ENCODE measurements at regions not wholly inside any gene's neighbourhood (a gene's known extent, or its start where the extent isn't known, plus 50 kb on each side); places are given as distances from the start of the nearest gene placed in this dataset.
"Not testable (repeated sequence)": the region's sequence is repeated elsewhere in the genome, so short reads cannot be mapped to it uniquely, and the experiment has no call there.

DNA sequence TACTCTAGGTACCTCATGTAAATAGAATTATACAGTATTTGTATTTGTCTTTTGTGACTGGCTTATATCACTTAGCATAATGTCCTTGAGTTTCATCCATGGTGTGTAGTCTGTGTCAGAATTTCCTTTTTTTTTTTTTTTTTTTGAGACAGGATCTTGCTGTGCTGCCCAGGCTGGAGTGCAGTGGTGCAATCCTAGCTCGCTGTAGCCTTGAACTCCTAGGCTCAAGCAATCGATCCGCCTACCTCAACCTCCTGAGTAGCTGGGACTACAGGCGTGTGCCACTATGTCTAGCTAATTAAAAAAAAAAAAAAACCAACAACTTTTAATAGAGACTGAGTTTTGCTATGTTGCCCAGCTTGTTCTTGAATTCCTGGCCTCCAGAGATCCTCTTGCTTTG is 89.8 kb upstream of the PODXL start:
- DNase-seq (ENCODE audit: low spot score), result no peak
- ChIA-PET CTCF (interaction anchor here (0.6 kb wide), 1 partner anchor 40 kb away, joined by 3 read pairs; no protein-coding TSS in a partner anchor), POLR2A (ENCODE audit: low non-redundant PET) (no interaction called here)
- TF ChIP-seq, protein P1, sequence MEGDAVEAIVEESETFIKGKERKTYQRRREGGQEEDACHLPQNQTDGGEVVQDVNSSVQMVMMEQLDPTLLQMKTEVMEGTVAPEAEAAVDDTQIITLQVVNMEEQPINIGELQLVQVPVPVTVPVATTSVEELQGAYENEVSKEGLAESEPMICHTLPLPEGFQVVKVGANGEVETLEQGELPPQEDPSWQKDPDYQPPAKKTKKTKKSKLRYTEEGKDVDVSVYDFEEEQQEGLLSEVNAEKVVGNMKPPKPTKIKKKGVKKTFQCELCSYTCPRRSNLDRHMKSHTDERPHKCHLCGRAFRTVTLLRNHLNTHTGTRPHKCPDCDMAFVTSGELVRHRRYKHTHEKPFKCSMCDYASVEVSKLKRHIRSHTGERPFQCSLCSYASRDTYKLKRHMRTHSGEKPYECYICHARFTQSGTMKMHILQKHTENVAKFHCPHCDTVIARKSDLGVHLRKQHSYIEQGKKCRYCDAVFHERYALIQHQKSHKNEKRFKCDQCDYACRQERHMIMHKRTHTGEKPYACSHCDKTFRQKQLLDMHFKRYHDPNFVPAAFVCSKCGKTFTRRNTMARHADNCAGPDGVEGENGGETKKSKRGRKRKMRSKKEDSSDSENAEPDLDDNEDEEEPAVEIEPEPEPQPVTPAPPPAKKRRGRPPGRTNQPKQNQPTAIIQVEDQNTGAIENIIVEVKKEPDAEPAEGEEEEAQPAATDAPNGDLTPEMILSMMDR (conservative IDR thresholded peaks at IDR 0.05; ENCODE audit: low read depth), result no peak
- H3K27ac ChIP-seq, result no peak overlapping the region

DNA sequence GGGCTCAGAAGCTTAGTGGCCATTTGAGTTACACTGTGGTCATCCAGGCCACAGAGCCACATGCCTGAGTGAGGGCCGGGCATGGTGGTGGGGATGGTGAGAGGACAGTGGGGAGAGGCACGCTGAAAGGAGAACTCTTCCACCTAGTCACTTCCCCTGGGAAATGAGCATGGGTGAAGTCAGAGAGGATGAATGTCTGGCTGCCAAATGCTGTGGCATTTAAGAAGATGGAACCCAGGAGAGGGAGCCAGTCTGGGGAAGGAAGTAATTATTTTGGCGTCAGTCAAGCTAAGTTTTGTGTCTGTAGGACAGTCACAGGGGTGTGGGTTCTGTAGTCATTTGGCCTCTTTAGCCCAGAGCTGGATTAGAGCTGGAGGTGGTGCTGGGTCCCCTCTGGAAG is 86.0 kb upstream of the PODXL start:
- no peak overlapping the region for H3K27ac ChIP-seq
- CTCF ChIA-PET, result no interaction called here
- no peak for DNase-seq (ENCODE audit: low spot score)
- POLR2A ChIA-PET (ENCODE audit: low non-redundant PET), result no interaction called here
- TF ChIP-seq, protein P1 (conservative IDR thresholded peaks at IDR 0.05; ENCODE audit: low read depth), result no peak

DNA sequence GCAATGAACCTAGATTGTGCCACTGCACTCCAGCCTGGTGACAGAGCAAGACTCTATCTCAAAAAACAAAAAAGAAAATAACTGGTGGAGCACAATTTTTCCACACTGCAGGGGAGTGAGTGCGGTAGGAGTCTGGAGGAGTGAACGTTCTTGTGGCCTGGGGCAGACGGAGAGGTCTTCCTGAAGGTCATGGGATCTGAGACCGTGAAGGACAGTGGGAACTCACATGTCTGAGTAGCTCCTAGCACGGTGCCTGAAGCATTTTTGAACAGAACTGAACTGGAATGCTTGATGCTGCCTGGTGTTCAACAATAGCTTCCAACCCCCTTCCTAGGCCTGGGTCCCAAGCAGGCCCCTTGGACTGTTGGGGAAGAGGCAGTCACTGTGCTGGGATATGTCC is 84.3 kb upstream of the PODXL start:
- ChIA-PET POLR2A (ENCODE audit: low non-redundant PET) (no interaction called here), CTCF (interaction anchor here (0.6 kb wide), 2 partner anchors 24 to 799 kb away, joined by 3 to 5 read pairs; no protein-coding TSS in a partner anchor)
- TF ChIP-seq, protein P1 (conservative IDR thresholded peaks at IDR 0.05; ENCODE audit: low read depth), result no peak
- H3K27ac ChIP-seq, result no peak overlapping the region
- DNase-seq (ENCODE audit: low spot score), result no peak

DNA sequence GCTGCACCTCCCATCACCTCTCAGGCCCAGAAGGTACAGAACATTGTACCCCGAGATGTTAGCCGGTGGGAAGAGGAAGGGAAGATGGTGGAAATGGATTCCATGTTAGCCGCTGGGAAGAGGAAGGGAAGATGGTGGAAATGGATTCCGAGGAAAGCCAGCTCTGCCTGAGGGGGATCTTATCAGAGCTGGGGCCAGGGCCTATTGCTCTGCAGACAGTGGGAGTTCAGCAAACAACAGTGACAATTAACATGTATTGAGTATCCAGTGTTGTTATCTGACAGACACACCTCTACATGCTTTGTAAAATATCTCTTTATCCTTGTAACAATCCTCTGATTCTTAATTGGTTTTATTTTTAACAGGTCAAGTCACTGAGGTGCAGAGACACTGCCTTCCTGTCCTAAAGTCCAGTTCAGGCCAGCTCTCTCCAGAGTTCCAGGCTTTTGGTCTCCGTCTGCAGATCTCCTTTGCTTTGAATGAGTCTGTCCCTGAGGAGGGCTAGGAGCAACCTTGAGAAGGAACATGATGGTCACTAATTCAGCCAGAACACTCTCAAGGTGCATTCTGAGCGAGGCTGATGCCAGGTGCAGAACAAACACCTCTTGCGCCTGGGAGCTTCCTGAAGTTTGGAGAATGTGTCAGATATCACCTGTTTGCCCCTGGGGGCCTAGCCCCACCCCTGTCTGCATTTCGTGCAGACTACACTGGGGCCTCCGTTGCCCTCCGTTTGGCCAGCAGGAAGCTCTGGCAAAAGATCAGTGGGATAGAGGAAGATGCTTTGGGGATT is 82.4 kb upstream of the PODXL start:
- H3K27ac ChIP-seq, result no peak overlapping the region
- ChIA-PET POLR2A (ENCODE audit: low non-redundant PET) (no interaction called here), CTCF (no interaction called here)
- TF ChIP-seq, protein P1 (conservative IDR thresholded peaks at IDR 0.05; ENCODE audit: low read depth), result no peak
- no peak for DNase-seq (ENCODE audit: low spot score)

DNA sequence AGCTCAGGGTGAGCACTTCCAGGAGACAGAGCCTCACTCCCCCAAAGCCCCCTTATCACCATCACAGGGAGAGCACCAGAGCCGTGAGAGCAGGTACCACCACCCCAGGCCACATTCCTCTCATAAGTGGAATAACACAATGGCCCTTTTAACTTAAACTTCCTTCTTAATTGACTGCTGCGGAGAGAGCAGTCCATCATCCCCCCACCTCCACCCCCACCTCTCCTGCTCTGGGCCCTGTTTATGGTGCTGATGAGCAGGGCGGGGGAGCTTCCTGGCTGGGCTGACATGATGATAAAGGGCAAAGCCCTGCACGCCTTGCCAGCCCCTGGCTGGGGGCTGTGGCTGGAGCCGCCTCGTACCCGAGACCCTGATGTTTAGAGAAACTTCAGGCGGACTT is 81.4 kb upstream of the PODXL start:
- no peak overlapping the region for H3K27ac ChIP-seq
- DNase-seq (ENCODE audit: low spot score), result no peak
- ChIA-PET POLR2A (ENCODE audit: low non-redundant PET) (no interaction called here), CTCF (no interaction called here)
- TF ChIP-seq, protein P1 (conservative IDR thresholded peaks at IDR 0.05; ENCODE audit: low read depth), result no peak

DNA sequence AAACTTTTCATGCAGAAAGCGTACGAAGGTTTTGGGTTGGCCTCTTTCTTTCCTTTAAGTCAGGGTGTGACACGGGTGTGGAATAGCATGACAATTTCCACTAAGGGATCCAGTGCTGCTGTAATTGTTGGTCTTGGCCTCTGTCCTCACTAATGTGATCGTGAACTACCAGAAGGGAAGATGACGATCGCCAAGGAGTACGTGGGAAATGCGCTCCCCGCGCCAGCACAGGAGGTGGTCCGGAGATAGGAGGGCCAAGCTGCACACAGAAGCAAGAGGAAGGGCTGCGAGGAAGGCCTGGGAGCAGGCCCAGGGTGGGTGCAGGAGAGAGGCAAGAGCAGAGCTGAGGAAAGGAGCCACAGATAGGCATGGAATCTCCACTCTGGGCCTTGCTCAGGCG is 79.7 kb upstream of the PODXL start:
- CTCF ChIA-PET, result no interaction called here
- no peak for DNase-seq (ENCODE audit: low spot score)
- POLR2A ChIA-PET (ENCODE audit: low non-redundant PET), result no interaction called here
- TF ChIP-seq, protein P1 (conservative IDR thresholded peaks at IDR 0.05; ENCODE audit: low read depth), result no peak
- H3K27ac ChIP-seq, result no peak overlapping the region

DNA sequence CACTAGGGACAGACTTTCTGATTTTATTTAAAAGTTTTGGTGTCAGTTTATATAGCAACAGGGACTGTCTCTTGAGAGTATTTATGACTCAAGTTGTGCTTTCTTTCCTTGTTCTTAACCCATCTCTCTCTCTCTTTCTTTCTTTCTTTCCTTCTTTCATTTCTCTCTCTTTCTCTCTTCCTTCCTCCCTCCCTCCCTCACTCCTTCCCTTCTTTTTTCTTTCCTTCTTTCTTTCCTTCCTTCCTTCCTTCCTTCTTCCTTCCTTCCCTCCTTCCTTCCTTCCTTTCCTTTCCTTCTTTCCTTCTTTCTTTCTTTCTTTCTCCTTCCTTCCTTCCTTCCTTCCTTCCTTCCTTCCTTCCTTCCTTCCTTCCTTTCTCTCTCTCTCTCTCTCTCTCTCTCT is 77.8 kb upstream of the PODXL start:
- CTCF ChIA-PET; DNase-seq (ENCODE audit: low spot score); POLR2A ChIA-PET (ENCODE audit: low non-redundant PET); H3K27ac ChIP-seq: not testable (repeated sequence)
